ENCODE measurements at regions not wholly inside any gene's neighbourhood (a gene's known extent, or its start where the extent isn't known, plus 50 kb on each side); places are given as distances from the start of the nearest gene placed in this dataset.
"Not testable (repeated sequence)": the region's sequence is repeated elsewhere in the genome, so short reads cannot be mapped to it uniquely, and the experiment has no call there.

- DNase-seq (ENCODE audit: low read depth) = no peak
These were observed 80.0 kb upstream of the COL1A2 start for GRCh38 chr7:94314413-94315410.

- not testable (repeated sequence) for DNase-seq (ENCODE audit: low read depth)
These were observed 73.6 kb upstream of the COL1A2 start for GRCh38 chr7:94321138-94321537.

DNA sequence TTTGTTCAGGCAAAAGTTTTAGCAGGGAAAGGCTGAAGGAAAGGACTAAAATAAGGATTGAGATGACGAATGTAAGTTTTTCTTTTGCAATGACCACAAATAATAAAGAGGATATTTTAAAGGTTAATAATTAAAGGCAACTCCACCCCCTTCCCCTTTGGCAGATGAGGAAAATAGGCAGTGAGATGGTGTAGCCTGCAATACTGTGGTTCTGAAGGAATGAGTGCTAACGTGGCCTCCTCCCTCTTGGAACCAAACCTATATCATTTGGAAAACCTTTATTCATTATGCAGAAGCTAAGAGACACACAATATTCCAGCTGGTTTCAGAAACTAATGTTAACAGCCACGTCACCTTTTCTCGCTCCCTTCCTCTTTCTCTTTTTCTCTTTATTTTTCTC lies 70.9 kb upstream of the COL1A2 start:
- no peak for DNase-seq (ENCODE audit: low read depth)

DNA sequence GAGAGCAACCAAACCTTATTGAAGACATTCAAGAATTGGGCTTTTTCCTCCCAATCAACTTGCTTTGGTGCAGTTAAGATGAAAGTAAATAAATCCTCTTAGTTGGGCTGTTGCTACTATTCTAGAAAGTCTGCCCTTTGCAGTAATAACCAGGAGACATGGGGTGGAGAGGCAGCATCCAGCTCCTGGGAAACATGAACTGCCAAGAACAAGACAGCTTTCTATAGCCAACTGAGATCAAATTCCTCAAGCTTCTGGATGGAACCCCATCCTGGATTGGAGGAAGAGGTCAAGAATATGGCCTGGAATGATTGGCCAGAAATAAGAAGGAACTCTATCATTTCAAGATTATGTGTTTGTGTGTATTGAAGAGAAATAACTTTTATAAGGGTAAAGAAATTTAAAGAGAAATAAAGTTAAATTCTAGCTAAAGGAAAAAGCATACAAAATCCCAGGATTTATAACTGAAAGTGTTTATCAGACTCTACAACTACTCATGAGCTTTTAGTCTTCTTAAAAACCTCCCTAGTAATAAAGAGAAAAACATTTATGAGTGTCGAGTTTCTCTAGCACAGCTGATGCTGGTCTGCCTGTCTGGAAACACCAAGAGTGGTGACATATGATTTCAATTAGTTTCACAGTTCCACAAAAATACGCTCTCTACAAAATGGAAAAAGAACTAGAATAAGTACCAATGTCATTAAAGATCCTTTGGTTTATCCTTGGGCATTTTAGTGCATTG lies 70.1 kb upstream of the COL1A2 start:
- DNase-seq (ENCODE audit: low read depth) = no peak

GRCh38 chr7:94325122-94325475 lies 69.6 kb upstream of the COL1A2 start:
- no peak for DNase-seq (ENCODE audit: low read depth)

GRCh38 chr7:94330269-94331020 lies 64.2 kb upstream of the COL1A2 start:
- no peak for DNase-seq (ENCODE audit: low read depth)

DNA sequence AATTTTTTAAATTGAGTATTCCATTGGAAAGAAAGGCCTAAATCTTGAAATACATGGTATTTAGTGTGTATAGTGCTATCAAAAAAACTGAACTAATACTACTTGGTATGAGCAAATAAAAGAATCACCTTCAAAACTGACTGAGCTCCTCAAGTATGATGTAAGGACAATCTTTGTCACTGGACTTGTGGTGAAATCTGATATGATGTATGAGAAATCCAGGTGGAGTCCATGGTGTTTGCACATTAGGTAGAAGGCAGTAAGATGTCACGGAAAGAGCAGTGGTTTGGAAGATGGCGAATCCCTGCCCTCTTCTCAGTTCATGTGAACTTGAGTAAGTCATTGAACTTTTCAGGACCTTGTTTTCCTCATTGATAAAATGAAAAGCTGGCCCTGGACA lies 62.1 kb upstream of the COL1A2 start:
- DNase-seq (ENCODE audit: low read depth) = no peak

DNA sequence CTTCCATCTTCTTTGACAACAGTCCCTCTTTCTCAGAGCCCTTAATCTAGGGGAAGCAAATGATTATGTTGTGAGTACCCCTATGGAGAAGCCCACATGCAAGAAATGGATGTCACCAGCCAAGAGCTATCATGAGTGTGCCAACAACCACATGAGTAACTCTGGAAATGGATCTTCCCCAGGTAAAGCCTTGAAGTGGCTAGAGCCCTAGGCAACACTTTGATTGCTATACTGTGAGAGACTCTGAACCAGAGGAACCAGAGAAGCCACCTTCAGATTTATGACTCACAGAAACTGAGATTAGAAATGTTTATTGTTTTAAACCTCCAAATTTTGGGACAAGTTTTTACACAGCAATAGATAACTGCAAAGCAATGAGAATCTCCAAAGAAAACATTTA lies 60.9 kb upstream of the COL1A2 start:
- no peak for DNase-seq (ENCODE audit: low read depth)

DNA sequence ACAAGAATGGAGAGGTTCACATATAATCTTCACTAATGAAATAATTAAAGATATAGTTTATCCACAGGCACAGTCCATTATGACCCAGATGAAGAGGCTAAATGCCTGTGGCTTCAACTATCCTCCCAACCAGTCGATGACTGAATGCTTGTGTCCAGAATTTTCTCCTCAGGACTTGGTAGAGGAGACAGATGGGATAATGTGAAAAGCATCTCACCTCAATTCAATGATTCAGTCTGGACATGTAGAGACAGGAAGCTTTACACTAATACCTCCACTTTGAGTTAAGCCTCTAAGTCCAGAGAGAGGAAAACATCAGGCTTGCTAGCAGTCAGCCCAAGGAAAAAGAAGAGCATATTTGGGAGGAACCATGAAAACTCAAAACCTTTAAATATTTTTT lies 59.1 kb upstream of the COL1A2 start:
- DNase-seq (ENCODE audit: low read depth) = no peak

GRCh38 chr7:94336009-94336408 lies 58.7 kb upstream of the COL1A2 start:
- no peak for DNase-seq (ENCODE audit: low read depth)

GRCh38 chr7:94338921-94339371 lies 55.7 kb upstream of the COL1A2 start:
- DNase-seq (ENCODE audit: low read depth) = no peak

DNA sequence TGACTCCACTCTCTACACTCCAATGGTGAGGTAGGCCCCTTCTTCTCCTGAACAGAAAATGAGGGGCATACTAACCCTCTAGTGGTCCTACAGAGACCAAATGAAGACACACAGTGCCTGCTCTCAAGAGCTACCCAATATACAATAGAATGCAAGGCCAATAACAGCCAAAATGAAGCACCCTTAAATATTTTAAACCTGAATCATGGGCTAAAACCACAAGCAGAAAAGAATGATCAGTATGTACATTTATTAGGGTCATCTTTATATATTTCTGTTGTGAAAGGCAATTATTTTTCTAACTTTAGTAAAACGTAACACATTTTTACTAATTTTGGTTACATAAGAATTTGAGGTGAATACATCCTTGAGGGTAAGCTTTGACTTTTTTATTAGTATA lies 49.9 kb upstream of the COL1A2 start:
- DNase-seq (ENCODE audit: low read depth) = no peak

Measured in stimulated activated CD8-positive, alpha-beta memory T cell treated with anti-CD3 and anti-CD28 coated beads, Interleukin-12 subunit alpha, Interleukin-12 subunit beta, amount 100 ng/mL, for 1 hour (primary cell).